Stomach (tissue), 4 donors: ENCODE measurements at regions not wholly inside any gene's neighbourhood (a gene's known extent, or its start where the extent isn't known, plus 50 kb on each side); places are given as distances from the start of the nearest gene placed in this dataset.

Source experiments
- EP300 ChIP-seq: sonication (generic); formaldehyde crosslinking; IDR thresholded peaks from one replicate; pipeline ENCODE4 v1.6.1; 2017; ENCODE audit warnings: antibody characterized with exemption
- POLR2A ChIP-seq, 4 donors: fragments of 450-650 bp; IDR thresholded peaks; one replicate each; pipeline ENCODE4 v1.6.1; 2016; ENCODE audit warnings: antibody characterized with exemption in 4 of 4, control low read depth in 2 of 4, mild to moderate bottlenecking in 1 of 4, moderate library complexity in 1 of 4
- TF ChIP-seq, protein P1 (sequence below), 7 experiments: fragments of 450-650 bp in 4 of 7; fragments of 200-600 bp in 3 of 7; sonication (generic) in 3 of 7; IDR thresholded peaks; one replicate each; pipeline ENCODE4 v1.5.1; 2016 to 2019; ENCODE audit warnings: antibody characterized with exemption in 7 of 7, control low read depth in 2 of 7, mild to moderate bottlenecking in 1 of 7

DNA sequence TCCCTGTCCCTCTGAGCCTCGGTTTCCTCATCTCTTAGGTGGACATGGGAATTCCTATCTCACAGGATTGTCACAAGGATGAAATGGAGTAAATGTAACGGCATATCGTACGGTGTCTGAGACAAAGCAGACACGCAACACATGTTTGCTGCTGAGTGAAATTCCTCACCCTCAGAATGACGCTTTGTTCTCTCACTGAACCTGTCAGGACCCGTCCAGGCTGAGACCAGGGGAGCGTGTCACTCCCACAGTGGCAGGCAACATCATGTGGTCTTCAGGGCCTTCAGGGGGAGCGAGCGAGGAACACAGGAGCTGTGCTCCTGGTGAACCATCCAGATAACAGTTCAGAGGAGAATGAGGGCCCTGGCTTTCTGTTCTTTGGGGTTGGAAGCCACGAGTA lies 74.2 kb downstream of the TOMM20 start:
- TF ChIP-seq, protein P1, sequence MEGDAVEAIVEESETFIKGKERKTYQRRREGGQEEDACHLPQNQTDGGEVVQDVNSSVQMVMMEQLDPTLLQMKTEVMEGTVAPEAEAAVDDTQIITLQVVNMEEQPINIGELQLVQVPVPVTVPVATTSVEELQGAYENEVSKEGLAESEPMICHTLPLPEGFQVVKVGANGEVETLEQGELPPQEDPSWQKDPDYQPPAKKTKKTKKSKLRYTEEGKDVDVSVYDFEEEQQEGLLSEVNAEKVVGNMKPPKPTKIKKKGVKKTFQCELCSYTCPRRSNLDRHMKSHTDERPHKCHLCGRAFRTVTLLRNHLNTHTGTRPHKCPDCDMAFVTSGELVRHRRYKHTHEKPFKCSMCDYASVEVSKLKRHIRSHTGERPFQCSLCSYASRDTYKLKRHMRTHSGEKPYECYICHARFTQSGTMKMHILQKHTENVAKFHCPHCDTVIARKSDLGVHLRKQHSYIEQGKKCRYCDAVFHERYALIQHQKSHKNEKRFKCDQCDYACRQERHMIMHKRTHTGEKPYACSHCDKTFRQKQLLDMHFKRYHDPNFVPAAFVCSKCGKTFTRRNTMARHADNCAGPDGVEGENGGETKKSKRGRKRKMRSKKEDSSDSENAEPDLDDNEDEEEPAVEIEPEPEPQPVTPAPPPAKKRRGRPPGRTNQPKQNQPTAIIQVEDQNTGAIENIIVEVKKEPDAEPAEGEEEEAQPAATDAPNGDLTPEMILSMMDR (IDR thresholded peaks at IDR 0.05) = no peak
- TF ChIP-seq POLR2A (IDR thresholded peaks at IDR 0.05) (no peak), EP300 (no peak)
